AG20443 (cell line): ENCODE measurements at regions not wholly inside any gene's neighbourhood (a gene's known extent, or its start where the extent isn't known, plus 50 kb on each side); places are given as distances from the start of the nearest gene placed in this dataset.
A peak's percentile ranks its signal among the peaks of the same experiment; 100 is the strongest.

Experiments used
- DNase-seq: peaks from one replicate; pipeline ENCODE4 v3.0.0; 2012; ENCODE audit warnings: low spot score, mixed read lengths

DNA sequence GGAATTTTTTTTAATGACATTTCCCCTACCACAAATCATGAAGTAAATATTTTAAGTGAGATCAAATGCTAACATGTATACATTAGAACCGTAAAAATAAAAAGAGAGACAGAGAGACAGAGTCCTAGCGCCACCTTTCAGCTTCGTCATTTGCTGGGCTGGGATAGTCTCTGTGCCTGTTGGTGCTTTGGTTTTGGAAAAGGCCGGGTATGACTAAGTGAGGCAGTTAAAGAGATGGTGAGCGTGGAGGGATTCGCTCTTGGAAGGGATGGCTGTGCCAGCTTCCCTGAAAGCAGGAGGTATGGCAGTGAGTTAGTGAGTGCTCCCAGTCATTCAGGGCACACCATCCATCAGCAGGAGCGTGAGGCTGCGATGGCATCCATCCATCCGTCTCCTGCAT is 729.6 kb upstream of the WWC1 start:
- no peak for DNase-seq

DNA sequence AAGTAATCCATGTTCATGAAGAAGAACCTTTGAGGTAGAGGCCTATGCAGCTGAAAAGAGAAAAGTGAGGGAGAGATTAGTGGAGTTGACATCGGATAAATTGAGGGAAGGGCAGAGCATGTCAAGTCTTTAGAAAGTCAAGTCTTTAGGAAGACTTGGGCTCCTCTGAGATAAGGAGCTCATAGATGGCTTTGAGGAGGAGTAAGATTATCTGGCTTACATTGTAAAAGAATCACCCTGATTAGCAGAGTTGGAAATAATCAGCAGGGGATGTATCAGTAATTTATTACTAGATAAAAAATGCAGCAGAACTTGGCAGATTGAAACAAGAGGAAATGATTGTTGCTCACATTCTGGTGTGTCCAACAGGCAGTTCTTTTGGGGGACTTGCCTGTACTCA is 727.2 kb upstream of the WWC1 start:
- no peak for DNase-seq

DNA sequence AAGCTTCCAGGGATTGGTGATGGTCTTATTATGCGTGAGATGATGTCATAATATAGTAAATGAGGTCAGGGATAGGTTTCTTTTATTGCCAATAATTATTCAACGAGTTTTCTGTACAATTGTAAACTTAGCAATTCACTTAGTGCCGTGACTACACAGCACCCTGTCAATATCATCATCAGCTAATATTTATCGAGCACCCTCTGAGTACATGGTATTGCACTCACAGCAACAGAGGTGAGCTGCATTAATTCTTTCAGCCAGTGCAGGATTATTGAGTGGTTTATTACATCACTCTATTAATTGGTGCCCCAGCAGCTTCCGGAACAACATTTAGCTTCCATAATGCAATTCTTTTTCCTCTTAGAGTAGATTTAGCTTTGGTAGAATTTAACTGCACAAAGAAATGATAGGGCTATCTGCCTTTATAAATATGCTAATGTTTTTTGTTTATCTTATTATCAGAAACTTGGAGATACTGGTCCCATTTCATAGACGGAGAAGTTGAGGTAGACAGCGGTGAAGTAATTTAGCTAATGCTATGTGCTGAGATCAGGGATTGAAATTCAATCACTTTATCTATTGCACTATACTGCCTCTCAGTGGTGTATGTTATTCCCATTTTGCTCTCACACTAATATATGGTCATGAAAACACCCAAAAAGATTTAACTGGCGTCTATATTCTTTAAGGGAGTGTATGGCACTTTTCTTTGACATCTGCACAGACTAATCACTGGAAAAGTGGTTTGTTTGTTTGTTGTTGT is 726.1 kb upstream of the WWC1 start:
- peak; percentile 37 for DNase-seq

DNA sequence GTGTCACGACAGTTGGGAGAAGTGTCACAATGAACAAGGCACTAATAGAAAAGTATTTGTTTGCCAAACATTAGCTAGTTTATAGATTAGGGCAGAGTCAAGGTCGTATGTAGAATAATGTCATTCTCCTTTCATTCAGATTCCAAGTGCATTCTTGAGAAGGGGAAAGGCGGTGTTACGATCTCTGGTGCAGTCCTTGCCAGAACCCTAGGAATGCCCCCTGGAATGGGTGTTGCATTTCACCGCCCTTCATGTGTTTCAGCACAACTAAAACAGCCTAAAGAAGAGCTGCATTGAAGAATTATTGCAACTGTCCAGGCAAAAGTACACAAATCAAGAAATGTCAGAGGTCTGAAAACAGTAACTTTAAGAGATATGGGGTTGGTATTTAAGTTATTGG is 721.0 kb upstream of the WWC1 start:
- no peak for DNase-seq

DNA sequence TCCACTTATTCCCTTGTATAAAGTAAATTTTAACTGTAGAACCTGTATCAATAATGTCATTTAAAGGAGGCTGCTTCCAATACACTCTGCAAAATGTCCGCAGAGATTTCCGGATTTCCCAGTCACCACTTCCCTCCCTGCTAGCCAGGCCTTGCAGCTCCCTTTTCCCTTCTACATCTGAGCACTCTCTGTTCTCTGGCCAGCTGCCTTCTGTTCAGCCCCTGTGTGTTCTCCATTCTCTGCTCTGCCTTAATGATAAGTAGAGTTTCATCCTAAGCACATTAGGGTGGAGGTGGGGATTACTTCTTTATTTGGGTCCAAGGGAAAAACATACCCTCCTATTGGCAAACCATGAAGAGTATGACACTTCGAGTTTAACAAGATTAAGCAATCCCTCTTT is 719.6 kb upstream of the WWC1 start:
- DNase-seq = no peak

DNA sequence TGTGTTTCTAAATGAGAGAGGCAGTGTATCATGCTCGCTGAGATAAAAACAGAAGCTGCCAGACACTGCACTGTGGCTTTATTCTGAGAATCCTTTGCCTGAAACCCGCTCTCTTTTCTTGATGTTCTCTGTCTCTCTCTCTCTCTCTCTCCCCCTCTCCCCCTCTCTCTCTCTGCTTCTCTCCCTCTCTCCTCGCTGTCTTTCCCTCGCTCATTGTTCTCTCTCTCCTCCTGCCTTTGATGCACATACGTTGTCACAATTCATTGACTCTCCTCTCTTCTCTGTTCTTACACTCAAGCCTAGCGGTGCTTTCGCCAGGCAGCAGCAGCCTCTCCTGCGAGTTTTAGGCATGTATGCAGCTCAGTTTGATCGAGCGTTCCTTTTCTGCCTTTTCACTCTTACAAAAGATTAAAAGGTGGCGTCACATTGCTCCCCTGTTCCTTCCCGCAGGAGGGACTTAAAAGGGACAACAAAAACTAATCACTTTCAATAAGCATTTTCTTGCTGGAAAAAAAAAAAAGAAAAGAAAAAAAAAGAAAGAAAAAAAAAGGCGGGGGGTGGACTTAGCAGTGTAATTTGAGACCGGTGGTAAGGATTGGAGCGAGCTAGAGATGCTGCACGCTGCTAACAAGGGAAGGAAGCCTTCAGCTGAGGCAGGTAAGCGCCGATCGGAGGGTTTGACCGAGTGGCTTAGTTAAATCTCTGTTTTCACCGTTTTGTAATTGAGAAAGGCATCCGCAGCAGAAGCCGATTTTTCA is 717.9 kb upstream of the WWC1 start:
- DNase-seq = peak; percentile 57

DNA sequence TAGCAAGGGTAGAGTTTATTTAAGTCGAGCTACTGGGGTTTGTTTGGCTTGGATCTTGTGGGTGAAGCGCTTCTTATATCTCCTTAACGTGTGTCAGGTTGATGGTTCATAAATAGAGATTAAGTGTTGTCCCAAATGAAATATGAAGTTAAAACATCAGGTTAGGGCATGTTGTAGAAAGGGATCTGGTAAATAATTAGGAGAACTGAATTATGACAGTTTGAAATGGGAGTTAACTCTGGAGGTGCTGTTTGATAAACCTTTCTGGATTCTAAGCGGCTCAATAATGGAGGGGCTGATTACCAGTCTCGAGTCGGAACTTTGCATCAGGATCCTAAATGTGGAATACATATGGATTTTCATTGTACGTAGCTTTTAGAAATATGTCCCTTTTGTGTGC is 717.0 kb upstream of the WWC1 start:
- DNase-seq = no peak

GRCh38 chr5:167575330-167575729 is 716.1 kb upstream of the WWC1 start:
- DNase-seq = no peak

- DNase-seq = no peak
Observed at GRCh38 chr5:167576126-167576525, 715.3 kb upstream of the WWC1 start.

GRCh38 chr5:167576897-167577296 is 714.5 kb upstream of the WWC1 start:
- no peak for DNase-seq

GRCh38 chr5:167577616-167578015 is 713.8 kb upstream of the WWC1 start:
- DNase-seq = no peak

GRCh38 chr5:167578977-167579692 is 712.3 kb upstream of the WWC1 start:
- peak; percentile 71 for DNase-seq

- DNase-seq = peak; percentile 15
Observed at GRCh38 chr5:167579693-167580055, 711.8 kb upstream of the WWC1 start.

GRCh38 chr5:167580608-167581007 is 710.8 kb upstream of the WWC1 start:
- no peak for DNase-seq

DNA sequence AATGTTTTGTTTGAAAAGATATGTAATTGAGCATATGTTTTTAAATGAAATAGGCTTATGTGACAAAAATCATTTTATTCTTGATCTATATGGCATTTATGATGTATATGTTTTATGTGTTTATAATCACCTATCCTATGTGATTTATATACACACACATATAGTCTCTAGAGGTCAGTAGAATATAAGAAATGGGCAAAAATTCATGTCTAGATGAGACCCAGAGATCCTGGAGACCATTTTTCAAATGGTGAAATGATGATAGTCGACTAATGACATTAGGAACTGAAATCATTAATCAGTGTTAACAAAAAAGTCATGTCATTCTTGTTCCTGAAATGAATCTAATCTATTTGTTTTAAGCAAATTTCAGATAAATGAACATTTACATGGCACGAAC is 709.2 kb upstream of the WWC1 start:
- peak; percentile 13 for DNase-seq

- no peak for DNase-seq
Observed at GRCh38 chr5:167582886-167583285, 708.6 kb upstream of the WWC1 start.

- DNase-seq = no peak
Observed at GRCh38 chr5:167585184-167585583, 706.3 kb upstream of the WWC1 start.

DNA sequence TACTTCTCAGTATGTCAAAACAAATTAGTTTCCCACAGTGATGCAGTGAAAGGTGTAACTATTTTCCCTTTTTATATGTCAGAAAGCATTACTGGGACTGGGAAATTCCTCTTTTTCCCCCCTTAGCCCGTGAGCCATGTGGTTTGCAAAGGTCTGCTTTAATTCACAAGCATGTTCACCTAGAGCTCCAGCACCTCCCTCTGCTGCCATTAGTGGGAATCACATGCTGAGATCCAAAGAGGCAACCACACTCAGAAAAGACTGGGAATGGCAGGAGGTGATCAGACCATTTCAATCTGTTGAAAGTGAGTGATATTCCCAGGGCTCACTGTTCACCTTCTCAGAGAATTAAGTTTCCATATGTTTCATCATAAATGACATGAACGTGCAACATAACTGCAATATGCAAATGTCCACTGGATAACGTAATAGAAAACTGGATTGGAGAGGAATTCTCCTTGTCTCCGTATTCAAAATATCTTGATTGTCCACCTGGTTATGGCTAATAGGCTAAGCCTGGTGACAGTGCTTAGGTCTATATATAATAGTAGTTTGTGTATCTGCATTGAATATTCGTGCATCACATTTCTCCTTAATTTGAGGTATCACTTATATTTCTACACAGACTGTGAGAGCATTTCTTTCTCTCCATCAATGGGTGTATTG is 703.5 kb upstream of the WWC1 start:
- peak; percentile 42 for DNase-seq

- DNase-seq = no peak
Observed at GRCh38 chr5:167592114-167592513, 699.3 kb upstream of the WWC1 start.

DNA sequence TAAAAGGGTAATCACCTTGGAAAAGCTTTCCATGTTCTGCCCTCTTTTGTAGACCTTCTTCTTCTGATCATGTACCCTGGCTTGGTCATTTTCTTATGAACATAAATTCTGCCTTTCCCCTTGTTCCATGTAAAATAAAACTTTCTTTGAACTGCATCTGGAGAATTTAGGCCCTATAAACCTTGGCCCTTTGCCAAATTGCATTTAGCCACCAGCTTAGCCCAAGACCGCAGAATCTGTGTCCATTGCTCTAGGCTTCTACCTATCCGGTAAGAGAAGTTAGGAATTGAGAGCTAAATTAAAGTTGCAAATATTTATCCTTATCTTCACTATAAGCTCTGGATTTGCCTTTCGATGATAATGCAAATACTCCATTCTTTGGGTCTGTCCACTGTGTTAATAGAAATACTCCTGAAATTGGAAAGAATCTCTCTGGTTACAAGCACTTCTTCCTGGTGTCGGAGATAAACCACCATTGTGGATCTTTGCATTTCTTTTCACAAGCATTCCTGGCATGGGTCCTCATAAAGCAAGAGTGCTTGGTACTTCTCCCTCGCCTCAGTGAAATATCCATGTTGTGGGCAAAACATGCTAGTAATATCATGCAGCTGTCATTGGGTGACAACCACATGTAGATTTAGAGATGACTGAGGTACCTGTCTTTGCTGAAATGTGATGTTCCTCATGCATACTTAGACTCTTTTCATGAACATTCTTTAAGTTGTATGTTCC is 698.0 kb upstream of the WWC1 start:
- DNase-seq = no peak

- no peak for DNase-seq
Observed at GRCh38 chr5:167594061-167594435, 697.4 kb upstream of the WWC1 start.

DNA sequence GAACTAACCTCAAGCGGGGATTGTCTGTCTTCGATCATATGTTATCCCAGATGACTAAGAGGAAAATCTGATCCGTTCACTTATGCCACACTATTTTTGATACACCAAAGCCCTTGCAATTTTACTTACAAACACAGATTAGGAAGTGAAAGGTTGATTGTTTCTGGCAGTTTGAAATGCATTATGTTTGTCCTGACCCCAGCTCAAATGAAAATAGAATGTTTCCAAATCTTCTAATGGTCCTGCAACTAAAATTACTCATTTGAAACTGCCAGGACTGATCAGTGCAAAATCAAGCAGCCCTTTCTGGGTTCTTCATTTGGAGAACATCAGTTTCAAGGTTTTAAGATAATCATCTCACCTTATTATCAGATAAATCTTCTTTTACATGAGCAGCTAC is 696.7 kb upstream of the WWC1 start:
- no peak for DNase-seq
